Neutrophil (primary cell): ENCODE measurements at regions not wholly inside any gene's neighbourhood (a gene's known extent, or its start where the extent isn't known, plus 50 kb on each side); places are given as distances from the start of the nearest gene placed in this dataset.

Source experiments
- H3K27ac ChIP-seq: fragments of 200-600 bp; sonication (generic); 2 replicates; pipeline ENCODE4 v1.5.1; 2016; ENCODE audit warnings: mild to moderate bottlenecking, moderate library complexity
- H3K27me3 ChIP-seq: fragments of 200-600 bp; sonication (generic); 2 replicates; pipeline ENCODE4 v1.6.0; 2016; ENCODE audit warnings: mild to moderate bottlenecking
- H3K36me3 ChIP-seq: fragments of 200-600 bp; sonication (generic); 2 replicates; pipeline ENCODE4 v1.5.1; 2017
- H3K4me1 ChIP-seq, 2 experiments: fragments of 200-600 bp in 1 of 2; sonication (generic) in 1 of 2; 1 replicate in 1 of 2; 2 replicates in 1 of 2; pipeline versions ENCODE4 v1.5.1 to v1.6.1; 2013 to 2016; ENCODE audit warnings: low read depth in 1 of 2, low read length in 1 of 2, mild to moderate bottlenecking in 1 of 2, moderate library complexity in 1 of 2; ENCODE audit not compliant: control insufficient read depth in 1 of 2, insufficient read depth in 1 of 2
- H3K4me3 ChIP-seq, 2 experiments: fragments of 200-600 bp in 1 of 2; sonication (generic) in 1 of 2; 1 replicate in 1 of 2; 2 replicates in 1 of 2; pipeline ENCODE4 v1.5.1; 2013 to 2016; ENCODE audit warnings: low read depth in 1 of 2, low read length in 1 of 2, mild to moderate bottlenecking in 1 of 2, moderate library complexity in 1 of 2
- H3K9me3 ChIP-seq: fragments of 200-600 bp; sonication (generic); 2 replicates; pipeline ENCODE4 v1.5.1; 2016
- TF ChIP-seq, protein P1 (sequence below): fragments of 200-600 bp; sonication (generic); IDR thresholded peaks from 2 replicates; pipeline ENCODE4 v1.5.1; 2016; ENCODE audit warnings: antibody characterized with exemption

GRCh38 chr21:15362458-15362857 lies 297.7 kb upstream of the NRIP1 start:
- TF ChIP-seq, protein P1, sequence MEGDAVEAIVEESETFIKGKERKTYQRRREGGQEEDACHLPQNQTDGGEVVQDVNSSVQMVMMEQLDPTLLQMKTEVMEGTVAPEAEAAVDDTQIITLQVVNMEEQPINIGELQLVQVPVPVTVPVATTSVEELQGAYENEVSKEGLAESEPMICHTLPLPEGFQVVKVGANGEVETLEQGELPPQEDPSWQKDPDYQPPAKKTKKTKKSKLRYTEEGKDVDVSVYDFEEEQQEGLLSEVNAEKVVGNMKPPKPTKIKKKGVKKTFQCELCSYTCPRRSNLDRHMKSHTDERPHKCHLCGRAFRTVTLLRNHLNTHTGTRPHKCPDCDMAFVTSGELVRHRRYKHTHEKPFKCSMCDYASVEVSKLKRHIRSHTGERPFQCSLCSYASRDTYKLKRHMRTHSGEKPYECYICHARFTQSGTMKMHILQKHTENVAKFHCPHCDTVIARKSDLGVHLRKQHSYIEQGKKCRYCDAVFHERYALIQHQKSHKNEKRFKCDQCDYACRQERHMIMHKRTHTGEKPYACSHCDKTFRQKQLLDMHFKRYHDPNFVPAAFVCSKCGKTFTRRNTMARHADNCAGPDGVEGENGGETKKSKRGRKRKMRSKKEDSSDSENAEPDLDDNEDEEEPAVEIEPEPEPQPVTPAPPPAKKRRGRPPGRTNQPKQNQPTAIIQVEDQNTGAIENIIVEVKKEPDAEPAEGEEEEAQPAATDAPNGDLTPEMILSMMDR: no peak
- H3K27me3 ChIP-seq: no peaks in the 10 kb centered on the region
- H3K27ac ChIP-seq: no peak overlapping the region
- H3K4me3 ChIP-seq: no peak overlapping the region
- H3K36me3 ChIP-seq: no peaks in the 10 kb centered on the region
- H3K9me3 ChIP-seq: peaks cover 6% of the 10 kb centered on the region
- H3K4me1 ChIP-seq: no peaks in the 10 kb centered on the region

DNA sequence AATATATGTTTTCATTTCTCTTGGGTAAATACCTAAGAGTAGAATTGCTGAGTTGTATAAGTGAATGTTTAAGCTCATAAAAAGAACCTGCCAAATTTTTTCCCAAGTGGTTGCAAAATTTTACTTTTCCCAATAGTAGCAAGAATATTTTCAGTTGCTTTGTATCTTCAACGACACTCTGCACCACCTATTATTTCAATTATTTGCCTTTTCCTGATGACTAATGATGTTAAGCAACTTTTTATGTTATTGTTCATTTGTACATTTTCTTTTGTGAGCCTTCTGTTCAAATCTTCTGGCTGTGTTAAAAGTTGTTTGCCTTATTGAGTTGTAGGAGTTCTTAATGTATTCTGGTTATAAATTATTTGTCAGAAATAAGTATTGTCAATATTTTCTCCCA lies 299.1 kb upstream of the NRIP1 start:
- no peaks in the 10 kb centered on the region for H3K4me1 ChIP-seq
- peaks cover 6% of the 10 kb centered on the region for H3K9me3 ChIP-seq
- H3K27me3 ChIP-seq: no peaks in the 10 kb centered on the region
- H3K27ac ChIP-seq: no peak overlapping the region
- H3K36me3 ChIP-seq: no peaks in the 10 kb centered on the region
- TF ChIP-seq, protein P1: no peak
- no peak overlapping the region for H3K4me3 ChIP-seq

GRCh38 chr21:15365751-15366392 lies 301.1 kb upstream of the NRIP1 start:
- H3K4me3 ChIP-seq: no peak overlapping the region
- H3K36me3 ChIP-seq: no peaks in the 10 kb centered on the region
- TF ChIP-seq, protein P1: no peak
- peaks cover 6% of the 10 kb centered on the region for H3K9me3 ChIP-seq
- no peaks in the 10 kb centered on the region for H3K4me1 ChIP-seq
- H3K27ac ChIP-seq: no peak overlapping the region
- H3K27me3 ChIP-seq: no peaks in the 10 kb centered on the region

GRCh38 chr21:15366555-15366954 lies 301.8 kb upstream of the NRIP1 start:
- no peak overlapping the region for H3K4me3 ChIP-seq
- TF ChIP-seq, protein P1: no peak
- H3K9me3 ChIP-seq: peaks cover 6% of the 10 kb centered on the region
- H3K36me3 ChIP-seq: no peaks in the 10 kb centered on the region
- no peak overlapping the region for H3K27ac ChIP-seq
- no peaks in the 10 kb centered on the region for H3K4me1 ChIP-seq
- no peaks in the 10 kb centered on the region for H3K27me3 ChIP-seq

DNA sequence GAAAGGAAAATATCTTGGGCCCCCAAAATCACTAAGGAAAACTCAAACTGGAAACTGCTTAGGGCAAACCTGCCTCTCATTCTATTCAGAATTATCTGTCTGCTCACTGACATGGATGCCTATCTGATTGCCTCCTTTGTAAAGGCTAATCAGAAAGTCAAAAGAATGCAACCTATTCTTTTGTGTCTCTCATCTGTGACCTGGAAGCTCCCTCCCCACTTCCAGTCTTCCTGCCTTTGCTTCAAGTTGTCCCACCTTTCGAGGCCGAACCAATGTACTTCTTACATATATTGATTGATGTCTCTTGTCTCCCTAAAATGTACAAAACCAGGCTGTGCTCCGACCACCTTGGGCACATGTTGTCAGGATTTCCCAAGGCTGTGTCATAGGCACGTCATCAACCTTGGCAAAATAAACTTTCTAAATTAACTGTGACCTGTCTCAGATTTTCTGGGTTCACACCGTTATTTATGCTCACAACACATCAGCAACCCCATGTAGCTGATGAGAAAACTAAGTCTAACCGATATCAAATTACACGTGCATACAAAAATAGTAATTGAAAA lies 302.3 kb upstream of the NRIP1 start:
- no peaks in the 10 kb centered on the region for H3K4me1 ChIP-seq
- H3K27ac ChIP-seq: no peak overlapping the region
- H3K9me3 ChIP-seq: peaks cover 6% of the 10 kb centered on the region
- TF ChIP-seq, protein P1: no peak
- H3K4me3 ChIP-seq: no peak overlapping the region
- H3K27me3 ChIP-seq: no peaks in the 10 kb centered on the region
- no peaks in the 10 kb centered on the region for H3K36me3 ChIP-seq
